Endothelial cell of umbilical vein (primary cell): ENCODE measurements at regions not wholly inside any gene's neighbourhood (a gene's known extent, or its start where the extent isn't known, plus 50 kb on each side); places are given as distances from the start of the nearest gene placed in this dataset.

Experiments
- BruUV-seq: library from RNA; stranded (reverse); fragments of 400-500 nt; replicated peaks from 2 replicates; lab custom pipeline; 2021; lab: Mats Ljungman, UMichigan
- CTCF ChIA-PET: fragments of 300-600, 350-600 bp; sonication (Branson Sonifier 250); formaldehyde crosslinking; loops from one replicate; lab custom pipeline; 2021; ENCODE audit warnings: antibody characterized with exemption, inconsistent platforms; lab: Charles Lee
- POLR2A ChIA-PET: fragments of 300-600, 350-600 bp; sonication (Branson Sonifier 250); formaldehyde crosslinking; loops from one replicate; lab custom pipeline; 2021; ENCODE audit warnings: antibody characterized with exemption, inconsistent platforms; lab: Charles Lee
- DNase-seq: peaks from one replicate; pipeline ENCODE4 v3.0.0-alpha.2; 2011; ENCODE audit warnings: low read depth, low spot score
- FAIRE-seq: peaks from 2 replicates; lab custom pipeline; 2011; peaks lifted over from hg19 to GRCh38; lab: Jason Lieb, UNC
- H2AFZ ChIP-seq: 2 replicates; pipeline ENCODE4 v1.6.0; 2012; ENCODE audit warnings: low read depth, low read length, control low read depth, inconsistent platforms
- H3K27ac ChIP-seq: 2 replicates; pipeline ENCODE4 v1.5.1; 2011; ENCODE audit warnings: low read depth, mild to moderate bottlenecking, control low read depth, low read length, moderate library complexity; ENCODE audit not compliant: insufficient read depth
- H3K27me3 ChIP-seq, 2 experiments: 2 replicates each; pipeline versions ENCODE4 v1.6.0 to v1.6.1; 2011; ENCODE audit warnings: low read length in 2 of 2, mixed read lengths in 1 of 2; ENCODE audit not compliant: control insufficient read depth in 2 of 2, insufficient read depth in 2 of 2
- H3K36me3 ChIP-seq, 2 experiments: 2 replicates in 1 of 2; 3 replicates in 1 of 2; pipeline ENCODE4 v1.5.1; 2011; ENCODE audit warnings: low read length in 2 of 2, mild to moderate bottlenecking in 1 of 2, moderate library complexity in 1 of 2; ENCODE audit not compliant: control insufficient read depth in 2 of 2, insufficient read depth in 2 of 2; ENCODE audit errors: extremely low read depth in 1 of 2
- H3K4me1 ChIP-seq: 3 replicates; pipeline ENCODE4 v1.5.1; 2011; ENCODE audit warnings: mild to moderate bottlenecking, low read length; ENCODE audit not compliant: control insufficient read depth, insufficient read depth; ENCODE audit errors: extremely low read depth
- H3K4me2 ChIP-seq: 2 replicates; pipeline ENCODE4 v1.6.1; 2011; ENCODE audit warnings: low read length, control low read depth, mixed read lengths; ENCODE audit not compliant: insufficient read depth
- H3K4me3 ChIP-seq, 3 experiments: fragments of 200-600 bp in 1 of 3; sonication (generic), shearing (Covaris generic) in 1 of 3; replicated peaks in 1 of 3; 2 replicates each; pipeline ENCODE4 v1.5.1; 2011 to 2016; ENCODE audit warnings: control low read depth in 3 of 3, low read length in 3 of 3, mild to moderate bottlenecking in 2 of 3, inconsistent platforms in 1 of 3, low read depth in 1 of 3, moderate library complexity in 1 of 3; ENCODE audit not compliant: insufficient read depth in 1 of 3
- H3K79me2 ChIP-seq: 2 replicates; pipeline ENCODE4 v1.6.0; 2012; ENCODE audit warnings: low read length, inconsistent platforms; ENCODE audit not compliant: control insufficient read depth, insufficient read depth
- H3K9ac ChIP-seq: replicated peaks from 2 replicates; pipeline ENCODE3; 2011; ENCODE audit warnings: low read length, control low read depth; ENCODE audit not compliant: insufficient read depth; ENCODE audit errors: extremely low read depth
- H3K9me1 ChIP-seq: replicated peaks from 3 replicates; pipeline ENCODE4 v1.6.0; 2011; ENCODE audit warnings: mild to moderate bottlenecking, low read length; ENCODE audit not compliant: control insufficient read depth, insufficient read depth; ENCODE audit errors: extremely low read depth
- H3K9me3 ChIP-seq: replicated peaks from 2 replicates; pipeline ENCODE4 v1.5.1; 2012; ENCODE audit warnings: low read length, inconsistent platforms; ENCODE audit not compliant: control insufficient read depth, insufficient read depth
- H4K20me1 ChIP-seq: replicated peaks from 2 replicates; pipeline ENCODE3; 2011; ENCODE audit warnings: mild to moderate bottlenecking, low read length; ENCODE audit not compliant: control insufficient read depth, insufficient read depth; ENCODE audit errors: extremely low read depth
- CTCF ChIP-seq, 2 donors: IDR thresholded peaks; 1 replicate in 1 of 2; 2 replicates in 1 of 2; pipeline ENCODE4 v1.5.1; 2011; ENCODE audit warnings: low read length in 2 of 2, mild to moderate bottlenecking in 2 of 2, moderate library complexity in 2 of 2, control low read depth in 1 of 2, inconsistent platforms in 1 of 2, low read depth in 1 of 2; ENCODE audit not compliant: insufficient read depth in 1 of 2; ENCODE audit errors: extremely low read depth in 1 of 2
- EZH2 ChIP-seq: IDR thresholded peaks from 2 replicates; pipeline ENCODE4 v1.6.1; 2012; ENCODE audit warnings: borderline replicate concordance, low read depth, mild to moderate bottlenecking, moderate library complexity, low read length, inconsistent platforms; ENCODE audit not compliant: severe bottlenecking
- FOS ChIP-seq: IDR thresholded peaks from 2 replicates; pipeline ENCODE4 v1.6.1; 2011; ENCODE audit warnings: mild to moderate bottlenecking, low read length, moderate library complexity, borderline replicate concordance; ENCODE audit not compliant: insufficient read depth
- GATA2 ChIP-seq: IDR thresholded peaks from 2 replicates; pipeline ENCODE4 v1.7.0; 2011; ENCODE audit warnings: low read depth, mild to moderate bottlenecking, moderate library complexity, mixed read lengths, low read length; ENCODE audit not compliant: insufficient read length, insufficient read depth
- JUN ChIP-seq: IDR thresholded peaks from 2 replicates; pipeline ENCODE4 v1.6.1; 2011; ENCODE audit warnings: borderline replicate concordance, low read depth; ENCODE audit not compliant: insufficient read length, insufficient read depth
- MYC ChIP-seq: IDR thresholded peaks from one replicate; pipeline ENCODE4 v1.6.1; 2011; ENCODE audit warnings: mild to moderate bottlenecking, low read depth, low read length
- POLR2A ChIP-seq: IDR thresholded peaks from 2 replicates; pipeline ENCODE4 v1.6.1; 2012; ENCODE audit warnings: low read depth, mild to moderate bottlenecking, control low read depth, low read length
- POLR2AphosphoS5 ChIP-seq: IDR thresholded peaks from 2 replicates; pipeline ENCODE4 v1.6.1; 2012; ENCODE audit warnings: low read depth, mild to moderate bottlenecking, control low read depth, low read length, moderate library complexity; ENCODE audit not compliant: insufficient read depth
- dilution Hi-C: fragments of 300-500 bp; cut with MboI; formaldehyde crosslinking; loops from one replicate; pipeline ENCODE4 v1.15.0; 2019; ENCODE audit warnings: low sequenced_read_pairs; ENCODE audit not compliant: extremely low pct_ligation_motif_present
- intact Hi-C: fragments of 100-400 bp; cut with micrococcal nuclease; formaldehyde crosslinking; loops from one replicate; pipeline ENCODE4 v1.10.0; 2022
- TF ChIP-seq, protein P1 (sequence below): IDR thresholded peaks from 2 replicates; pipeline ENCODE4 v1.6.1; 2011; ENCODE audit not compliant: insufficient read depth, insufficient read length

GRCh38 chr1:60132108-60132507 is 58.5 kb upstream of the C1orf87 start:
- no peaks in the 10 kb centered on the region for H3K9me1 ChIP-seq
- DNase-seq (no peak), FAIRE-seq (no peak)
- no peak overlapping the region for H3K9ac ChIP-seq
- dilution Hi-C loops, result no loop called here
- no peaks in the 10 kb centered on the region for H4K20me1 ChIP-seq
- H3K27me3 ChIP-seq, result no peaks in the 10 kb centered on the region
- ChIA-PET POLR2A (no interaction called here), CTCF (no interaction called here)
- H3K4me2 ChIP-seq, result no peak overlapping the region
- intact Hi-C loops, result no loop called here
- BruUV-seq, result no TSS peak
- H3K9me3 ChIP-seq, result no peaks in the 10 kb centered on the region
- peaks cover 8% of the 10 kb centered on the region for H3K4me1 ChIP-seq
- H3K27ac ChIP-seq, result no peak overlapping the region
- H3K4me3 ChIP-seq, result no peak overlapping the region
- no peaks in the 10 kb centered on the region for H3K36me3 ChIP-seq
- H2AFZ ChIP-seq, result no peak overlapping the region
- TF ChIP-seq FOS (no peak), JUN (no peak), GATA2 (no peak), MYC (no peak), POLR2A (no peak), POLR2AphosphoS5 (no peak), CTCF (IDR thresholded peaks at IDR 0.05; ENCODE audit: extremely low read depth in 1 of 2, insufficient read depth in 1 of 2, low read depth in 1 of 2, low read length in 2 of 2) (no peak), EZH2 (no peak)
- TF ChIP-seq, protein P1, sequence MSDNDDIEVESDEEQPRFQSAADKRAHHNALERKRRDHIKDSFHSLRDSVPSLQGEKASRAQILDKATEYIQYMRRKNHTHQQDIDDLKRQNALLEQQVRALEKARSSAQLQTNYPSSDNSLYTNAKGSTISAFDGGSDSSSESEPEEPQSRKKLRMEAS, result no peak
- no peaks in the 10 kb centered on the region for H3K79me2 ChIP-seq
